ENCODE measurements at regions not wholly inside any gene's neighbourhood (a gene's known extent, or its start where the extent isn't known, plus 50 kb on each side); places are given as distances from the start of the nearest gene placed in this dataset.

- DNase-seq, result no peak
These were observed 221.2 kb upstream of the KITLG start for GRCh38 chr12:88801227-88802095.

GRCh38 chr12:88793096-88793495, 212.8 kb upstream of the KITLG start:
- DNase-seq, result no peak

- DNase-seq, result no peak
These were observed 210.0 kb upstream of the KITLG start for GRCh38 chr12:88790231-88790630.

- no peak for DNase-seq
These were observed 203.9 kb upstream of the KITLG start for GRCh38 chr12:88784166-88784565.

GRCh38 chr12:88782351-88782750, 202.1 kb upstream of the KITLG start:
- DNase-seq, result no peak

- DNase-seq, result no peak
These were observed 201.6 kb upstream of the KITLG start for GRCh38 chr12:88781909-88782308.

GRCh38 chr12:88778064-88778463, 197.8 kb upstream of the KITLG start:
- no peak for DNase-seq

- no peak for DNase-seq
These were observed 195.5 kb upstream of the KITLG start for GRCh38 chr12:88775742-88776151.

GRCh38 chr12:88767699-88768098, 187.4 kb upstream of the KITLG start:
- no peak for DNase-seq

GRCh38 chr12:88764781-88765480, 184.7 kb upstream of the KITLG start:
- DNase-seq, result no peak

- DNase-seq, result no peak
These were observed 183.3 kb upstream of the KITLG start for GRCh38 chr12:88763536-88764100.

- DNase-seq, result no peak
These were observed 177.9 kb upstream of the KITLG start for GRCh38 chr12:88758176-88758575.

- no peak for DNase-seq
These were observed 176.6 kb upstream of the KITLG start for GRCh38 chr12:88756917-88757316.

GRCh38 chr12:88756153-88756552, 175.9 kb upstream of the KITLG start:
- DNase-seq, result no peak

GRCh38 chr12:88753707-88754106, 173.4 kb upstream of the KITLG start:
- DNase-seq, result no peak

- no peak for DNase-seq
These were observed 172.8 kb upstream of the KITLG start for GRCh38 chr12:88753066-88753465.

- DNase-seq, result no peak
These were observed 171.9 kb upstream of the KITLG start for GRCh38 chr12:88752183-88752582.

- no peak for DNase-seq
These were observed 170.7 kb upstream of the KITLG start for GRCh38 chr12:88750867-88751543.

GRCh38 chr12:88746386-88746785, 166.1 kb upstream of the KITLG start:
- no peak for DNase-seq

- no peak for DNase-seq
These were observed 163.8 kb upstream of the KITLG start for GRCh38 chr12:88743946-88744685.

GRCh38 chr12:88737838-88738472, 157.7 kb upstream of the KITLG start:
- DNase-seq, result no peak

GRCh38 chr12:88736031-88736430, 155.8 kb upstream of the KITLG start:
- no peak for DNase-seq
